ENCODE measurements at regions not wholly inside any gene's neighbourhood (a gene's known extent, or its start where the extent isn't known, plus 50 kb on each side); places are given as distances from the start of the nearest gene placed in this dataset.

- no peaks in the 10 kb centered on the region for H4K20me1 ChIP-seq (ENCODE audit: insufficient read depth, low read length)
- no peaks in the 10 kb centered on the region for H3K4me1 ChIP-seq (ENCODE audit: low read length)
- H3K9me3 ChIP-seq (replicated peaks; ENCODE audit: insufficient read depth, low read length): no peaks in the 10 kb centered on the region
- H3K4me3 ChIP-seq (ENCODE audit: low read length): no peak overlapping the region
- H3K4me2 ChIP-seq (ENCODE audit: low read depth, low read length): no peak overlapping the region
- H3K27me3 ChIP-seq (replicated peaks; ENCODE audit: insufficient read depth, low read length): no peaks in the 10 kb centered on the region
- H2AFZ ChIP-seq (ENCODE audit: low read length): no peak overlapping the region
- no peak overlapping the region for H3K9ac ChIP-seq (ENCODE audit: low read length)
- no peak overlapping the region for H3K27ac ChIP-seq (ENCODE audit: low read length)
- no peaks in the 10 kb centered on the region for H3F3A ChIP-seq (ENCODE audit: insufficient read depth, low read length)
- no peaks in the 10 kb centered on the region for H3K79me2 ChIP-seq (ENCODE audit: low read length)
- TF ChIP-seq EZH2 (optimal IDR thresholded peaks at IDR 0.05; ENCODE audit: low read depth, low read length) (no peak), EZH2phosphoT487 (IDR thresholded peaks at IDR 0.05; ENCODE audit: low read length) (no peak), CTCF (IDR thresholded peaks at IDR 0.05; ENCODE audit: low read length) (no peak)
- no peaks in the 10 kb centered on the region for H3K36me3 ChIP-seq (replicated peaks; ENCODE audit: insufficient read depth, low read length)
- H3K9me2 ChIP-seq (replicated peaks; ENCODE audit: insufficient read depth, low read length): no peaks in the 10 kb centered on the region
- DNase-seq: no peak
These were observed 96.5 kb downstream of the RBM43 start for GRCh38 chr2:151165105-151165684.

DNA sequence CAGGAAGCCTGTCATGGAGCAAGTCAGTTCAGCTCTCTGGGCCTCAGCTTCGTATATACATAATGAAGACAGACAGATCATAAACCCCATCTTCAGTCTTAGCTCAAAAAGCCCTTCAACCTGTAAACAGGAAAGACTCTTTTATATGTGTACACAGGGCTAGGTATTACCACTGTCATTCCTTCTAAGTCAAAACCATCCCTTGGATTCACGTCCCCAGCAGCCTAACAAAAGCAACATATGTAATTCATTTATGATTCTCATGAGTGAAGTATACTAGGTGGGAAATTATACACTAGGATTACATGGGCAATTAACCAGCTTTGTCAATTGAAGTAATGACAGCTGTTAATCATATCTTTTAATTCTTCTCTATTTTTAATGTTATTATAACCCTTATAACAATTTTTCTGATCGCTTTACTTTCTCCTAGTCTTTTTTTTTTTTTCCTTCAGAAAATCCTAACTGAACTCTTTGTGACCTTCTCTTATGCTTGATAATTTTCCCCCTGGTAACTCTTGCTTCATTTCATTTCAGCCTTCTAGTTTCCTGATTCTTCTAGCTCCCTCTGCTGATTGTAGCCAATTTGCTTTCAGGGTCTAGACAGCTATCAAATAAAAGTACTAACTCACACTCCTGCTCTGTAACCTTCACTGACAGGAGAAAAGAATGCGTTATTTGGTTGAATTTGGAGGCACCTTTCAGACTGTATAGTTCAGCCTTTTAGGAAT is 99.7 kb downstream of the RBM43 start:
- Histone ChIP-seq H3K4me3 (ENCODE audit: low read length) (no peak overlapping the region), H3K36me3 (replicated peaks; ENCODE audit: insufficient read depth, low read length) (no peaks in the 10 kb centered on the region), H4K20me1 (ENCODE audit: insufficient read depth, low read length) (no peaks in the 10 kb centered on the region), H3K27me3 (replicated peaks; ENCODE audit: insufficient read depth, low read length) (no peaks in the 10 kb centered on the region), H3K9ac (ENCODE audit: low read length) (no peak overlapping the region), H3F3A (ENCODE audit: insufficient read depth, low read length) (no peaks in the 10 kb centered on the region), H3K9me3 (replicated peaks; ENCODE audit: insufficient read depth, low read length) (no peaks in the 10 kb centered on the region), H3K79me2 (ENCODE audit: low read length) (no peaks in the 10 kb centered on the region), H3K9me2 (replicated peaks; ENCODE audit: insufficient read depth, low read length) (no peaks in the 10 kb centered on the region), H3K4me2 (ENCODE audit: low read depth, low read length) (no peak overlapping the region), H3K27ac (ENCODE audit: low read length) (no peak overlapping the region), H3K4me1 (ENCODE audit: low read length) (no peaks in the 10 kb centered on the region), H2AFZ (ENCODE audit: low read length) (no peak overlapping the region)
- DNase-seq: no peak
- TF ChIP-seq EZH2phosphoT487 (IDR thresholded peaks at IDR 0.05; ENCODE audit: low read length): no peak
- no peak for TF ChIP-seq EZH2 (optimal IDR thresholded peaks at IDR 0.05; ENCODE audit: low read depth, low read length)
- no peak for TF ChIP-seq CTCF (IDR thresholded peaks at IDR 0.05; ENCODE audit: low read length)

DNA sequence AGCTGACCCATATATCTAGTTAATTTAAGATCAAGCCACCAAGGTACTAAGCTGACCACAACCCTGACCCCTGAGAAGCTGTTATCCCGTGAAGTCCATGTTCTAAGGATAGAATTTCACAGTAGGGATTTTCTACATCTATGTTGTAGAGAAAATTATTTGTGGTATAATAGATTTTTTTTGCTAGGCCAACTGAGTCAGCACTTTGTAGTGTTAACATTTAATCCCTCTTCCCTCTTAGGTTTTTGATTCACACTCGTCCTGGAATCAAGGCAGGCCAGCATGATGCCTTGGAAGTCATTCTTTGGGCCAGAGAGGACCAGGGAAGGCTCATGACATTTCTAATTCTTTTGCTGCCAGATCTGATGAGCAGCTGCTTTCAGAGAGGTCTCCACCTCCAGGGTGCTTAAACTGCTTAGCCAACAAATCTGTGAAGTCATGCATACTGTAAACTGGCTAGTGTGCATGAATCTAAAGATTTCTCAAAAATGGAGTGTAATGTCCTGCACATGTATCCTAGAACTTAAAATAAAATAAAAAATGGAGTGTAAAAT is 102.5 kb downstream of the RBM43 start:
- Histone ChIP-seq H3K27me3 (replicated peaks; ENCODE audit: insufficient read depth, low read length) (no peaks in the 10 kb centered on the region), H3K4me3 (ENCODE audit: low read length) (no peak overlapping the region), H3K9me3 (replicated peaks; ENCODE audit: insufficient read depth, low read length) (no peaks in the 10 kb centered on the region), H2AFZ (ENCODE audit: low read length) (no peak overlapping the region), H3K27ac (ENCODE audit: low read length) (no peak overlapping the region), H3K9ac (ENCODE audit: low read length) (no peak overlapping the region), H3K79me2 (ENCODE audit: low read length) (no peaks in the 10 kb centered on the region), H3K4me1 (ENCODE audit: low read length) (no peaks in the 10 kb centered on the region), H3F3A (ENCODE audit: insufficient read depth, low read length) (no peaks in the 10 kb centered on the region), H3K36me3 (replicated peaks; ENCODE audit: insufficient read depth, low read length) (no peaks in the 10 kb centered on the region), H4K20me1 (ENCODE audit: insufficient read depth, low read length) (no peaks in the 10 kb centered on the region), H3K9me2 (replicated peaks; ENCODE audit: insufficient read depth, low read length) (no peaks in the 10 kb centered on the region), H3K4me2 (ENCODE audit: low read depth, low read length) (no peak overlapping the region)
- DNase-seq: no peak
- no peak for TF ChIP-seq EZH2 (optimal IDR thresholded peaks at IDR 0.05; ENCODE audit: low read depth, low read length)
- no peak for TF ChIP-seq CTCF (IDR thresholded peaks at IDR 0.05; ENCODE audit: low read length)
- no peak for TF ChIP-seq EZH2phosphoT487 (IDR thresholded peaks at IDR 0.05; ENCODE audit: low read length)
